Astrocyte of the spinal cord (primary cell): ENCODE measurements at regions not wholly inside any gene's neighbourhood (a gene's known extent, or its start where the extent isn't known, plus 50 kb on each side); places are given as distances from the start of the nearest gene placed in this dataset.

Experiments used
- DNase-seq: peaks from one replicate; pipeline ENCODE4 v3.0.0; 2011; ENCODE audit warnings: low read depth, low spot score
- H3K4me3 ChIP-seq: 2 replicates; pipeline ENCODE4 v1.5.1; 2011; ENCODE audit warnings: low read depth, mild to moderate bottlenecking, low read length, moderate library complexity
- CTCF ChIP-seq: IDR thresholded peaks from 2 replicates; pipeline ENCODE4 v1.5.1; 2012; ENCODE audit warnings: low read depth, mild to moderate bottlenecking, low read length, inconsistent platforms
- in situ Hi-C: cut with HindIII; loops from 2 replicates; pipeline ENCODE4 v1.10.0; 2017; ENCODE audit warnings: low sequenced_read_pairs

- H3K4me3 ChIP-seq, result no peak overlapping the region
- DNase-seq, result no peak
- in situ Hi-C loops, result no loop called here
- no peak for TF ChIP-seq CTCF
Observed at GRCh38 chr4:18441676-18442075, 420.1 kb upstream of the LCORL start.

GRCh38 chr4:18441203-18441590, 419.6 kb upstream of the LCORL start:
- no peak for DNase-seq
- H3K4me3 ChIP-seq, result no peak overlapping the region
- in situ Hi-C loops, result no loop called here
- no peak for TF ChIP-seq CTCF

GRCh38 chr4:18440527-18441202, 419.1 kb upstream of the LCORL start:
- TF ChIP-seq CTCF, result no peak
- no peak for DNase-seq
- in situ Hi-C loops, result no loop called here
- no peak overlapping the region for H3K4me3 ChIP-seq

GRCh38 chr4:18439311-18439710, 417.8 kb upstream of the LCORL start:
- no peak for DNase-seq
- TF ChIP-seq CTCF, result no peak
- in situ Hi-C loops, result no loop called here
- H3K4me3 ChIP-seq, result no peak overlapping the region

- no peak overlapping the region for H3K4me3 ChIP-seq
- in situ Hi-C loops, result no loop called here
- DNase-seq, result no peak
- TF ChIP-seq CTCF, result no peak
Observed at GRCh38 chr4:18435781-18436180, 414.2 kb upstream of the LCORL start.

GRCh38 chr4:18422685-18423084, 401.1 kb upstream of the LCORL start:
- DNase-seq, result no peak
- in situ Hi-C loops, result no loop called here
- H3K4me3 ChIP-seq, result no peak overlapping the region
- no peak for TF ChIP-seq CTCF
